H7 (cell line): ENCODE measurements at regions not wholly inside any gene's neighbourhood (a gene's known extent, or its start where the extent isn't known, plus 50 kb on each side); places are given as distances from the start of the nearest gene placed in this dataset.

ENCODE experiments used
- DNase-seq: peaks from one replicate; pipeline ENCODE4 v3.0.0; 2012
- H3K27me3 ChIP-seq: 2 replicates; pipeline ENCODE4 v1.6.0; 2011; ENCODE audit warnings: mild to moderate bottlenecking, low read length; ENCODE audit not compliant: control insufficient read depth, insufficient read depth
- H3K36me3 ChIP-seq: replicated peaks from 2 replicates; pipeline ENCODE4 v1.5.1; 2011; ENCODE audit warnings: low read length; ENCODE audit not compliant: control insufficient read depth, insufficient read depth
- H3K4me3 ChIP-seq: 2 replicates; pipeline ENCODE4 v1.5.1; 2011; ENCODE audit warnings: low read depth, mild to moderate bottlenecking, control low read depth, low read length, moderate library complexity; ENCODE audit not compliant: insufficient read depth

DNA sequence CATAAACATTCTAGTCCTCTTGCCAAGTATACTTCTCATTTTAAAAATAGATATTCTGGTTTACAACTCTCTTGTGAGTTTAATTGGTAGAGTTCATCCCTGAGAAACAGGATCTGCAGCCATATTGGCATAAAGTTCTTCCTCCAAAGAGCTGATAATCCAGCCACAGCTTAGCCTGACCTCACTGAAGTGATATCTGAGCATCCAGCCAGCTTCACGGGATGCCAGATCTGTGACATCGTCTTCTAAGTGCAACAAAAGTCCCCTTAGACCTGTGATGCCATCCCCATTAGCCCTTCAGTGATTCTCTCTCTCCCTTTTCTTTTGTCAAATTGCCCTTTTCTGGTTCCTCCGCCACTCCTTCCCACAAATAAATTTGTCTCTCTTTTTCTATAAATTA lies 180.6 kb upstream of the STXBP5 start:
- DNase-seq = no peak
- Histone ChIP-seq H3K4me3 (no peak overlapping the region), H3K27me3 (no peaks in the 10 kb centered on the region), H3K36me3 (no peaks in the 10 kb centered on the region)

DNA sequence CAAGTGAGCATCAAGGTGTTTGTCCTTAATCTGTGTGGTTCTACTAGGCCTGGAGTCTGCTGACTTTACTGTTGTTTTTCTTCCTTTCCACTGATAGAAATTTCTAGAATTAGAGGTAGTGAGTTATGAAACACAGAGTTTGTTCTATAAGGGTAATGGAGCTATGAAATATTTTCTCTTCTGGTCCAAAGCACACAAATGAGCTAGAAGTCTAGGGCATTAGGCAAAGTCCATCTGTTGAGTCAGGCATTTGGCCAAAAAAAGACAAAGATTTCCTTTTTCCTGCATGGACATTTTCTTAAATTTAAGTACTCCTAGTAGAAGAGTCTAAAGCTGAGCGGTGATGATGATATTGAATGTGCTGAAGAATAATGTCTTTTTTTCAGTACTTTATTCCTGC lies 174.3 kb upstream of the STXBP5 start:
- no peaks in the 10 kb centered on the region for H3K27me3 ChIP-seq
- H3K4me3 ChIP-seq = no peak overlapping the region
- no peaks in the 10 kb centered on the region for H3K36me3 ChIP-seq
- no peak for DNase-seq

DNA sequence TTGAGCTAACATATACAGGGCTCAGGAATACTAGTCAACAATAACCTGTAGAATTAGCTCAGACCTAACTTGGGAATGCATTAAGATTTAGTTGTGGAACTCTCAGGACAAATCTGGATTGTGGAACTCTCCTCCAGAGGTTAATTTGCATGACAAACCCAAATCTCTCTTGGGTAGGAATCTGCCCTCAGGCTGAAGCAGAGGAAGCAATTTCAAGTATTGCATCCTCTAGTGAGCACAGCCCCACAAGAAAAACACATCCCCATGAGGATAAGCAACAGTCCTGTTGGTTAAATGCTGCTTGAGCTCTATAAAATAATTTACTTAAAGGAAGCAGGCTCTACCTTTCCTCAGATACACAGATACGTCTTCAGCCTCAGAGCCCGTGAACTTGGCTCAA lies 170.9 kb upstream of the STXBP5 start:
- no peaks in the 10 kb centered on the region for H3K36me3 ChIP-seq
- DNase-seq = peak; percentile 32

DNA sequence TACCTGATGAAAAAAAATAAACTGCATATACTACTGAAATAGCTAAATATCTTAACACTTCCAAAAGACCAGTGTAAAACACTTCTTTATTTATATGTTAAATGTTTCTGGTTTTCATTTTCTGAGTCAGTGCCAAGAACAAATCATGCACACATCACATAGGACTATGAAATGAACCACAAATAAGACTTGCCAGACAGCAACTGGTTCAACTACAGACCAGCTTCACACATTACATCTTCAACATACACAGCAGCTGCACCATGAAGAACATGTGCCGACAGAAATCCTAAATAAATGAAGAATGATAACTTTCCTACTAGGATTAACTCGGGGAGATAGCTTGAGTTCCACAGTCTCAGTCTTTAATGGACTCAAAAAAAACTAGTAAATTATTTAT lies 168.3 kb upstream of the STXBP5 start:
- Histone ChIP-seq H3K27me3 (no peaks in the 10 kb centered on the region), H3K36me3 (no peaks in the 10 kb centered on the region), H3K4me3 (no peak overlapping the region)
- DNase-seq = no peak

More for the DNA sequence above, 170.9 kb upstream of the STXBP5 start:
- no peak overlapping the region for H3K4me3 ChIP-seq
- no peaks in the 10 kb centered on the region for H3K27me3 ChIP-seq

DNA sequence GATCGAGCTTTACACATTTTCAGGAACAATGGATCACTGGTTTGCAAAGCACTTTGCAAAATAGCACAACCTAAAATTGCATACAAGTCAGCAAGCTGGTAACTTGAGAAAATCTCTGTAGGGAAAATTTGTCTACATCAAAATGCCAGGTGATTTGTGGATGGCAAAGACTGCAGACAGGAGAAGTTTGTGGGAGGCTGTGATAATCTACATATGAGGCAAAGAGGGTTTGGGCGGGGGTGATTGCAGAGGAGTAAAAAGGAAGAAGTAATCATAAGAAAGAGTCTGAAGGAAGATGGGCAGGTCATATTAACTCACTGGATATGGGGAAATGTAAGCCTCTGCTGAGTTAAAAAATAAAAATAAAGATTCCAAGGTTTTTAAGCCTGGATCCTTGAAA lies 166.3 kb upstream of the STXBP5 start:
- H3K4me3 ChIP-seq = no peak overlapping the region
- no peaks in the 10 kb centered on the region for H3K27me3 ChIP-seq
- DNase-seq = no peak
- no peaks in the 10 kb centered on the region for H3K36me3 ChIP-seq

DNA sequence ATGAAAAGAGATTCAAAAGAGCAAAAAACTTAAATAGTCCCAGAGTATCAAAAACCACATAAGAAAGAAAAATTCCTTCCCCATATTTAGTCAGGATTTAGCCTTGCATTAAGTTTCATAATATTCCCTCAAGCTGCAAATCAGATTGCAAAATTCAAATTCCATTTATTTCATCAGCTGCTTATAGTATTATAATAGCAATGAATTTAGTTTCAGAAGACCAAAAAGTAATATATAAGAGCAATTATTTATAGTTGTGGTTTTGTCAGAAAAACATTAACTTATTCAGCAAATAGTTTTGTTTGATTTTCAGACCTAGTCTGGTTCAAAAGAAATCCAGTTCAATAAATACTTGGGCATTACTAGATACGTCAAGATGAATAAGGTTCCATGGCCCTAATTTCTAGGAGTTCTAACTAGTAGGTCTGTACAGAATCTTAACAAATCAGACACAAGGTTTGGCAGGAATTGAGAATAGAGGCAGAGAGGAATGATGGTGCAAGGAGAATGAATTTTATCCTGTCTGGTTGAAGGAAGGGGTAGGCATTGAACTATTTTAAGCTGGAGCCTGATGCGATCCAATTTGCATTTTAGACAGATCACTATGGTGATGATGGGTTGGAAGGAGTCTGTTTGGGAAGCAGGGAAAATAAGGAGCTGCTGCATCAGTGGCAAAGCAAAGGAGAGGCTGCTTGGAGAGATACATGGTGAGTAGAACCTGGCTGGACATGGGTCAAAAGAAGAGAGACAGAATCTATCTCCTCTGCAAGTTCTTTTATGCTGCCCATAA lies 163.9 kb upstream of the STXBP5 start:
- no peaks in the 10 kb centered on the region for H3K27me3 ChIP-seq
- DNase-seq = no peak
- H3K4me3 ChIP-seq = no peak overlapping the region
- no peaks in the 10 kb centered on the region for H3K36me3 ChIP-seq

DNA sequence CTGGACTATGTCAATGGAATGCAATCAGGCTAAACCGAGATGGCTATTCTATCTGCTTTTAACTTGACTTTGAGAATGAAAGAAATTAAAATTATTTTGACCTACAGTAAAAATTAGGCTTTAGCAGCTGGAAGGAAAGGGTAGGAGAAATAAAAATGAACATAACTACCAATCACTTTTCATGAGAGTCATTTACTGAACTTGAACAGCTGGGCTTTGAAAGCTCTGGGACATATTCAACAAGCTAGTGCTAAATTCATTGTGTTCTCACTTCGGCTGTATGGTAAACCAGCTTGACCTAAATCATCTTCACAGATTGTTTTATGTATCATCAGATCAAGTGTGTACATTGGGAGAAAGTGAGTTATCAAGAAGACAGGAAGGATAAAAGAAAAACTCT lies 161.5 kb upstream of the STXBP5 start:
- DNase-seq = no peak
- Histone ChIP-seq H3K4me3 (no peak overlapping the region), H3K27me3 (no peaks in the 10 kb centered on the region), H3K36me3 (no peaks in the 10 kb centered on the region)

DNA sequence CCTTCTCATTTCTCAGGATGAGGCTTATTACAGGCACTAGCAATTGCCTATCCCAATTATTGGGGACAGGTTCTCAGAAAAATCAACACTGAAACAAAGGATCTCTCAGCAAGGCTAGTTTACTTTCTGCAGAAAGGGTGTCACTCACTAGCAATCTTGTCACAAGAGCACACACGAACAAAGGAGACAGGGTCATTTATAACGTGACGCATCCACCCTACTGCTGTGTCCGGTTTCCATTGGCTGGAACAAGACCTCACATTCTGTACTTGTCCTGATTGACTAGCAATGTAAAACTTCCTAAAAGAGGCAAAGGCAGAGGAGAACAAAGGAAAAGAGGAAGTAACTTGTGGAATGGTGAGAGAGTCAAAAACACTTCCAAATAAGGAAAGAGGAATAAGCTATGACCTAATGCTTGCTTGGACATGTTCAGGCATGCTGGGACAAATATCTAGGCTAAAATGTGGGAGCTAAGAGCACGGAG lies 160.2 kb upstream of the STXBP5 start:
- Histone ChIP-seq H3K27me3 (no peaks in the 10 kb centered on the region), H3K36me3 (no peaks in the 10 kb centered on the region), H3K4me3 (no peak overlapping the region)
- DNase-seq = no peak

DNA sequence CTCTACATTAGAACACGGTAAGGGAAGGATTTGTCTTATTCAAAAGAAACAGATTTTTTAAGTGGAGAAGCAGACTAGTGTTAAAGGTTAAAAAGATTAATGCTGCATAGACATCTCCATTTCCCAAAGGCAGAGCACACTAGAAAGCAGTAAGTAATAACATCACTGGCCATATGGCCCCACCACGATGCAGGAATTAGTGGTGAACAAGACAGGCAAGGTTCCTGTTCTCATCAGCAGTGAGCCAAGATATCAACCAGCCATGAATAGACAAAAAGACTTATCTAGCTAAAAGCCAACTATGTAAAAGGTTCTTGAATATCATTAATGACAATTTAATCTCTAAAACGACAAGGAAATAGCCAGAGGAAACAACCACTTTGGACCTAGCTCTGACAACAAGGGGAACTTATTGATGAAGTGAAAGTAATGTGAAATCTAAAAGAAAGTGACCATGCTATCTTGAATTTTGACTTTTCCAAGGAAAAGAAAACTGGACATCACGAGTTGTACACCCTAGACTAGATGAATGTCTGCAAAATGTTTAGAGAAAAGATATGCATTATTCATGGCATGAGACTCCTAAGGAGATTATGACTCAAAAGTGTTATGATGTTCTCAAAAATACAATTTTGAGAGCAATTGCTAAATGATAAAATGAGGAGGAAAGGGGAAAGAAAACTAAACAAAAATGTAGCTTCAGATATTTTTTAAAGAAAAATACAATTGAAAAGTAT lies 157.9 kb upstream of the STXBP5 start:
- Histone ChIP-seq H3K36me3 (no peaks in the 10 kb centered on the region), H3K4me3 (no peak overlapping the region), H3K27me3 (no peaks in the 10 kb centered on the region)
- no peak for DNase-seq

DNA sequence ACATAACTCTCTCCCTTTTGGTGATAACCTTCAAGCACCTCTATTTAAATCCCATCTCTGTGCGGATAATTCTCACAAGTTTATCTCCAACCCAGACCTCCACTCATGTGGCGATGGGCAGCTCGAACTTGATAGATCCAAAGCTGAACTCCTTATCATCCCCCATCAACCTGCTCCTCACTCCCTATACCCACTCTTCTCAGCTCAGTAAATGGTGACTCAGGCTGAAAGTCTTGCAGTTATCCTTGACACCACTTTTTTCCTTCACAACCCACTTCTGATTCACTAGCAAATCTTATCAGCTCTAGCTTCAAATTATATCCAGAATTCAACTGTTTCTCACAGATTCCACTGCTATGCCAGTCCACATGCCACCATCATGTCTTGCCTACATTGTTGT lies 155.3 kb upstream of the STXBP5 start:
- no peak for DNase-seq
- H3K4me3 ChIP-seq = no peak overlapping the region
- no peaks in the 10 kb centered on the region for H3K27me3 ChIP-seq
- H3K36me3 ChIP-seq = no peaks in the 10 kb centered on the region

DNA sequence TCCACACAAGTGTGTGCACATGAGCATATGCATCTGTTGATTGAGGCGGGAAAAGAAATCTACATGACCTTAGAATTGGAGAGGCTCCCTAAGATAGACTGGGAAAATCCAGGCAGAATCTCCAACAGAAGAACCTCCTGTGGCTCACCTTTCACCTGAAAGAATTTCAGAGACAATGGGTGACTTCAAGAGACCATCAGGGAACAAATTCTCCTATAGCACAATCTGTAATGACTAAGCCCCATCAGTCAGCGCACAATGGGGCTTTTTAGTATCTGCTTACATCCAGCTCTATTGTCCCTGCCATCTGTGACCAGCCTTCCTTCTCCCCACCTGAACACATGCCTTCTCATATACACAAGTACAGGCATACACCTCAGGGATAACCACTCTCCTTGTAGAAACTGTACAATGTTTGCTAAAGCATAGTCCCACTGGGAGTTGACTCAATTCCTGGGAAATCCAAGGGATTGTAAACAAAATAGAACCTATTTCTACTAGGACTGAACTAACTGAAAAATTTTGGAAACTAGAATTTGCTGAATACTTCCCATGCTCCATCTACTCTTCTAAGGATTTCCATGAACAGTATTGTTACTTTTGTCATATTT lies 150.8 kb upstream of the STXBP5 start:
- H3K27me3 ChIP-seq = no peaks in the 10 kb centered on the region
- peak; percentile 23 for DNase-seq
- no peaks in the 10 kb centered on the region for H3K36me3 ChIP-seq
- H3K4me3 ChIP-seq = no peak overlapping the region

DNA sequence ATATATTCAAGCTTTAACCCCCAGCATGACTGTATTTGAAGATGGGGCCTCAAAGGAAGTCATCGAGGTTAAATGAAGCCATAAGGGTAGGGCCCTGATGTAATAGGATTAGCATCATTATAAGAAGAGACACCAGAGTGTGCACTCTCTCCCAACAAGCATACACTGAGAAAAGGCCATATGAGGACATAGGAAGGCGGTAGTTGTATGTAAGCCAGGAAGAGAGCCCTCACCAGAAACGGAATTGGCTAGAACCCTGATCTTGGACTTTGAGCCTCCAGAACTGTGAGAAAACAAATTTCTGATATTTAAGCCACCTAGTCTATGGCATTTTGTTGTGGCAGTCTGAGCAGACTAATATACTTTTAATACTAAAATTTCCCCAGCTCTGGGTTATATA lies 150.1 kb upstream of the STXBP5 start:
- no peaks in the 10 kb centered on the region for H3K27me3 ChIP-seq
- no peak overlapping the region for H3K4me3 ChIP-seq
- H3K36me3 ChIP-seq = no peaks in the 10 kb centered on the region
- DNase-seq = no peak

DNA sequence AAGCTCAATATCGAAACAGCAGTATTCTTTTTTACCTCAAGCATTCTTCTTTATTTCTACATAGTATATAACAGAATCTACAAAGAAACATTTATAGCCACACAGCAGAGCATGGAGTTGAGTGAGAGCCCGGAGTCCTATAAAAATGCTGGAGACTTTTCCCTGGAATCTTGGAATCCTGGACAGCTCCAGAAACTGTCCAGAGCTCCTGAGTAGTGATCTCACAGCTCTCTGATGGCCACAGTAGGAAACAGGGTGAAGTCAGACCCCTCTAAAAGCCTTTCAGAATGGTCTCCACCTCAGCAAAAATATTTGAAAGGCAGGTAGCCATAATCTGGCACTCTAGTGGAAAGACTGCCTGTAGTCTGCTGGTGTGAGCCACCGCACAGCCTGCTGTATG lies 149.3 kb upstream of the STXBP5 start:
- no peak for DNase-seq
- H3K27me3 ChIP-seq = no peaks in the 10 kb centered on the region
- no peak overlapping the region for H3K4me3 ChIP-seq
- H3K36me3 ChIP-seq = no peaks in the 10 kb centered on the region

DNA sequence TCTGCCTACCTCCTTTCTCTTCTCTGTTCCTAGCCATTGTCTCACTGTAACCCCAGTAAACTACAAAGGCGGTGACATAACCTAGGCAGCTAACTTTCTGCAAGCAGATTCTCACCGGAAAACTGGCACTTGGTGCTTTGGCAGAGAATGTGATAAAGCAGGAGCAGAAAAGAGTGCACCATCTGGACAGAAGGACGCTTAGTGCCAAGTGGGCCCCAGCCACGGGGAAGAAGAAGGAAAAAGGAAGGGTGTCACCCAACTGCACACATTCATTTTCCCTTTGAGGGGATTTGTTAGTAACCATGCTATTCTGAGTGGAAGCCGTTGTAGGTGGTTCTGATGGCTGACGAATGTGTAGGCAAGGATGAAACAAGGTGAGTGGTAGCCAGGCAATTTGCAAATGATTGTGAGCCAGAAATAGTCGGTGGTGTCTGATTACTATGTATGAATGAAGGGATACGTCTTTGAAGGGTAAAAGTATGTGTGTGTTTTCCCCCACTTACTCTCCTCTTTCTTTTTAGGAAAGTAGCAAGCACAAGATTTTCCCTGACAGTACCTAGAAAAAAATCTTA lies 148.3 kb upstream of the STXBP5 start:
- Histone ChIP-seq H3K4me3 (no peak overlapping the region), H3K27me3 (no peaks in the 10 kb centered on the region), H3K36me3 (no peaks in the 10 kb centered on the region)
- DNase-seq = no peak

DNA sequence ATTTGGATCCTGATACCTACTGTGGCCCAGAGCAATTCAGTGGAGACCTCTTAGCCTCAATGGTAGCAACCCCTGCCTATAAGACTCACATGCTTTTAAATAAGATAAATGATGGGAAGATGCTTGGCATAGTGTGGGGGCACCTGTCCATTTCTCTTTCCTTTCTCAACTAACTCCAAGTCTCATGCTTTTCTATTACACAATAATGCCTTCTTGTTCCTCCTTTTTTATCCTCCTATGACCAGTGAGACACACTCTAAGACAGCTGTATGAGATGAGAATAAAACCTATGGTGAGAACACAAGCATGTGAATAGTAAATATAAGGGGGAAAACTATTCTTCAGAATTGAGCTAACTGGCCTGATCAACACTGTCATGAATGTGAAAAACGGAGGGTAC lies 147.0 kb upstream of the STXBP5 start:
- DNase-seq = no peak
- H3K4me3 ChIP-seq = no peak overlapping the region
- no peaks in the 10 kb centered on the region for H3K27me3 ChIP-seq
- no peaks in the 10 kb centered on the region for H3K36me3 ChIP-seq
